Activated CD8-positive, alpha-beta T cell treated with anti-CD3 and anti-CD28 coated beads, Interleukin-2, amount 10 ng/mL, durations not matched to agents 7 days and 5 days (primary cell): ENCODE measurements at regions not wholly inside any gene's neighbourhood (a gene's known extent, or its start where the extent isn't known, plus 50 kb on each side); places are given as distances from the start of the nearest gene placed in this dataset.
"Not testable (repeated sequence)": the region's sequence is repeated elsewhere in the genome, so short reads cannot be mapped to it uniquely, and the experiment has no call there.

Experiments
- ATAC-seq: fragments of 150-1000 bp; cut with Tn5 transposase; one replicate; pipeline ENCODE4 v1.10.0; 2021; ENCODE audit warnings: moderate library complexity
- CTCF ChIA-PET: fragments of 350-600 bp; sonication (Branson Sonifier 250); formaldehyde crosslinking; loops from one replicate; lab custom pipeline; 2021; ENCODE audit warnings: antibody characterized with exemption; lab: Charles Lee
- POLR2A ChIA-PET: fragments of 350-600 bp; sonication (Branson Sonifier 250); formaldehyde crosslinking; loops from one replicate; lab custom pipeline; 2021; ENCODE audit warnings: antibody characterized with exemption; lab: Charles Lee
- DNase-seq: peaks from one replicate; pipeline ENCODE4 v3.0.0-alpha.2; 2020
- H3K27ac Mint-ChIP-seq: one replicate; pipeline ENCODE4 v1.8.0; 2021; ENCODE audit warnings: mild to moderate bottlenecking, mixed read lengths
- H3K27me3 Mint-ChIP-seq: one replicate; pipeline ENCODE4 v1.8.0; 2021; ENCODE audit warnings: low read depth, mixed read lengths
- H3K36me3 Mint-ChIP-seq: one replicate; pipeline ENCODE4 v1.8.0; 2021; ENCODE audit warnings: low read depth, mixed read lengths
- H3K4me1 Mint-ChIP-seq: one replicate; pipeline ENCODE4 v1.8.0; 2021; ENCODE audit warnings: low read depth, mixed read lengths
- H3K4me3 Mint-ChIP-seq: one replicate; pipeline ENCODE4 v1.8.0; 2021; ENCODE audit warnings: mild to moderate bottlenecking, mixed read lengths
- H3K9me3 Mint-ChIP-seq: one replicate; pipeline ENCODE4 v1.8.0; 2022; ENCODE audit warnings: mixed read lengths; ENCODE audit not compliant: insufficient read depth

GRCh38 chr11:27219487-27220039 lies 143.5 kb downstream of the CCDC34 start:
- ATAC-seq, H3K9me3 Mint-ChIP-seq, H3K36me3 Mint-ChIP-seq, H3K4me3 Mint-ChIP-seq, DNase-seq, H3K27ac Mint-ChIP-seq, POLR2A ChIA-PET, CTCF ChIA-PET, H3K4me1 Mint-ChIP-seq, H3K27me3 Mint-ChIP-seq: not testable (repeated sequence)

- CTCF ChIA-PET, result no interaction called here
- Mint-ChIP-seq H3K4me3 (no peak overlapping the region), H3K36me3 (no peaks in the 10 kb centered on the region), H3K27ac (no peak overlapping the region), H3K4me1 (no peaks in the 10 kb centered on the region), H3K27me3 (no peaks in the 10 kb centered on the region), H3K9me3 (no peaks in the 10 kb centered on the region)
- ATAC-seq, result no peak
- no peak for DNase-seq
- POLR2A ChIA-PET, result no interaction called here
These were observed 144.5 kb downstream of the CCDC34 start for GRCh38 chr11:27218421-27219038.

GRCh38 chr11:27217948-27218420 lies 145.0 kb downstream of the CCDC34 start:
- DNase-seq (no peak), ATAC-seq (no peak)
- no peaks in the 10 kb centered on the region for H3K36me3 Mint-ChIP-seq
- H3K27ac Mint-ChIP-seq, result no peak overlapping the region
- no peaks in the 10 kb centered on the region for H3K9me3 Mint-ChIP-seq
- ChIA-PET POLR2A (no interaction called here), CTCF (no interaction called here)
- H3K4me3 Mint-ChIP-seq, result no peak overlapping the region
- H3K4me1 Mint-ChIP-seq, result no peaks in the 10 kb centered on the region
- H3K27me3 Mint-ChIP-seq, result no peaks in the 10 kb centered on the region

- CTCF ChIA-PET, result no interaction called here
- DNase-seq, result no peak
- no peak overlapping the region for H3K27ac Mint-ChIP-seq
- POLR2A ChIA-PET, result no interaction called here
- no peaks in the 10 kb centered on the region for H3K36me3 Mint-ChIP-seq
- no peaks in the 10 kb centered on the region for H3K27me3 Mint-ChIP-seq
- H3K4me1 Mint-ChIP-seq, result no peaks in the 10 kb centered on the region
- ATAC-seq, result no peak
- no peak overlapping the region for H3K4me3 Mint-ChIP-seq
- H3K9me3 Mint-ChIP-seq, result no peaks in the 10 kb centered on the region
These were observed 145.5 kb downstream of the CCDC34 start for GRCh38 chr11:27217496-27217895.

GRCh38 chr11:27216270-27217149 lies 146.5 kb downstream of the CCDC34 start:
- no peaks in the 10 kb centered on the region for H3K27me3 Mint-ChIP-seq
- no peaks in the 10 kb centered on the region for H3K4me1 Mint-ChIP-seq
- DNase-seq, result no peak
- ChIA-PET POLR2A (no interaction called here), CTCF (no interaction called here)
- H3K36me3 Mint-ChIP-seq, result no peaks in the 10 kb centered on the region
- H3K9me3 Mint-ChIP-seq, result no peaks in the 10 kb centered on the region
- H3K27ac Mint-ChIP-seq, result no peak overlapping the region
- ATAC-seq, result no peak
- H3K4me3 Mint-ChIP-seq, result no peak overlapping the region

GRCh38 chr11:27215471-27216269 lies 147.3 kb downstream of the CCDC34 start:
- no peaks in the 10 kb centered on the region for H3K9me3 Mint-ChIP-seq
- POLR2A ChIA-PET, result no interaction called here
- no peaks in the 10 kb centered on the region for H3K27me3 Mint-ChIP-seq
- ATAC-seq, result no peak
- DNase-seq, result no peak
- H3K36me3 Mint-ChIP-seq, result no peaks in the 10 kb centered on the region
- no peak overlapping the region for H3K27ac Mint-ChIP-seq
- H3K4me3 Mint-ChIP-seq, result no peak overlapping the region
- no peaks in the 10 kb centered on the region for H3K4me1 Mint-ChIP-seq
- CTCF ChIA-PET, result interaction anchor here (0.7 kb wide), 1 partner anchor 29 kb away, joined by 3 read pairs; no protein-coding TSS in a partner anchor

DNA sequence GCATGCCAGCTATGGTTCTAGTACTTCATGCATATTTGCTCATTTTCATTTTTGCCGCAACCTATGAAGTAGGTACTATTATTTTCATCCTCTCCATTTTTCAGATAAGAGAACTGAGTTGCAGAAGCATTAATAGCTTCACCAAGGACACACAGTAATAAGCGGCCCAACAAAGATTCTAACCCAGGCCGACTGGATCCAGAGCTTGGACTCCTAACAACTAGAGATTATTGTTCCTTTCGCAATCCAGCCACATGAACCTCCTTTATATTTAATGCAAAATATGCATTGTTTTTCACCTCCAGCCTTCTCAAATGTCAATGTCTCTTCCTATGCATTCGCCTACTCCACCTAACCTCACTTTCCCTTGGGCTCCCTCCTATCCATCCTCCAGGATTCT lies 148.3 kb downstream of the CCDC34 start:
- ChIA-PET POLR2A (no interaction called here), CTCF (no interaction called here)

DNA sequence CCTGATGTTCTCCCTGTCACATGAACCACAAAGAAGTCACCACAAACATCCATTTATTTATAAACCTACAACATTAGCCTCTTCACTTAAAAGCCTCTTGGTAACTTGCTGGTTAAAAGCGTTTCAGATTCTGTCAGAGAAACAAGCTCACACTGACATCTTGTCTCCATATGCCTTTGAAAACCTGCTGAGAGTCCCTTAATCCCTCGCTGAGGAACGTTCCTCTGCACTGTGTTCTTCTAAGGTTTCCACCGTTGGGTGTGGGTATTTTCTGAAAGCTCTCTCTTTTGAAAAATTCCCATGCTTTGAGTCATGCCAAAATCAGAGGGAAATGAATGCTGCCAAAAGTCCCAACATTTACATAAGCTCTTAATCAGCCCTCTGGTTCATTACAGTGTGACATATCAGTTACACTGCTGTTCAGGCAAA lies 149.8 kb downstream of the CCDC34 start:
- Mint-ChIP-seq H3K27ac (no peak overlapping the region), H3K4me3 (no peak overlapping the region), H3K27me3 (no peaks in the 10 kb centered on the region), H3K9me3 (no peaks in the 10 kb centered on the region), H3K36me3 (no peaks in the 10 kb centered on the region), H3K4me1 (no peaks in the 10 kb centered on the region)
- DNase-seq (no peak), ATAC-seq (no peak)
- POLR2A ChIA-PET, result no interaction called here
- CTCF ChIA-PET, result no interaction called here

More for the DNA sequence above, 148.3 kb downstream of the CCDC34 start:
- Mint-ChIP-seq H3K4me1 (no peaks in the 10 kb centered on the region), H3K27ac (no peak overlapping the region), H3K9me3 (no peaks in the 10 kb centered on the region), H3K4me3 (no peak overlapping the region), H3K27me3 (no peaks in the 10 kb centered on the region), H3K36me3 (no peaks in the 10 kb centered on the region)
- ATAC-seq (no peak), DNase-seq (no peak)

DNA sequence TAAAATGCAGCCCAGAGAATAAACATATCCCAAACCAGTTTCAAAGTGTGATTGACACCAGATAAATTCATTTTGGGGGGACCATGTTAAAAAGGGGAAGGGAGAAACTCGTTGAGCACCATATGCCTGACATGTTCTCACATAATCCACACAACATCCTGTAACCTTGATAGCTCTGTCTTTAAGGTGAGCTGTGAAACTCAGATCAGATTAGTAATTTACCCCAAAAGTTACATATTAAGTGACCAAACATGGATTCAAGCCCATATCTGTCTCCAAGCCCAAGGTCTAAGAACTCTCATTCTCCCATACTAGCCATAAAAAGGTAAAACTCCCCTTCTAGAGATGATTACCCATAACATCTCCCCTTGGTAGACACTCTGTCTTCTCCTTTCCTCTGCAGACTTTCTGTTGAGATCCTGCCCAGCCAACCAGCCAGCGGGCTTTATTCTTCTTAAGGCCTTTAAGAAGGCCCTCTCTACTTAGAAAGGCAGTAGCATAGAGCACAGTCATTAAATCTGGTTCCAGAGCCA lies 150.7 kb downstream of the CCDC34 start:
- Mint-ChIP-seq H3K4me3 (no peak overlapping the region), H3K36me3 (no peaks in the 10 kb centered on the region), H3K27me3 (no peaks in the 10 kb centered on the region), H3K4me1 (no peaks in the 10 kb centered on the region), H3K27ac (no peak overlapping the region), H3K9me3 (no peaks in the 10 kb centered on the region)
- ATAC-seq (no peak), DNase-seq (no peak)
- ChIA-PET CTCF (no interaction called here), POLR2A (no interaction called here)

- H3K9me3 Mint-ChIP-seq, result no peaks in the 10 kb centered on the region
- H3K36me3 Mint-ChIP-seq, result no peaks in the 10 kb centered on the region
- H3K4me1 Mint-ChIP-seq, result no peaks in the 10 kb centered on the region
- H3K27ac Mint-ChIP-seq, result no peak overlapping the region
- DNase-seq (peak; percentile 22), ATAC-seq (no peak)
- ChIA-PET CTCF (interaction anchor here (0.7 to 1.0 kb wide), 2 partner anchors 184 to 274 kb away, joined by 3 read pairs; no protein-coding TSS in a partner anchor), POLR2A (no interaction called here)
- H3K4me3 Mint-ChIP-seq, result no peak overlapping the region
- no peaks in the 10 kb centered on the region for H3K27me3 Mint-ChIP-seq
These were observed 151.5 kb downstream of the CCDC34 start for GRCh38 chr11:27211370-27212127.

DNA sequence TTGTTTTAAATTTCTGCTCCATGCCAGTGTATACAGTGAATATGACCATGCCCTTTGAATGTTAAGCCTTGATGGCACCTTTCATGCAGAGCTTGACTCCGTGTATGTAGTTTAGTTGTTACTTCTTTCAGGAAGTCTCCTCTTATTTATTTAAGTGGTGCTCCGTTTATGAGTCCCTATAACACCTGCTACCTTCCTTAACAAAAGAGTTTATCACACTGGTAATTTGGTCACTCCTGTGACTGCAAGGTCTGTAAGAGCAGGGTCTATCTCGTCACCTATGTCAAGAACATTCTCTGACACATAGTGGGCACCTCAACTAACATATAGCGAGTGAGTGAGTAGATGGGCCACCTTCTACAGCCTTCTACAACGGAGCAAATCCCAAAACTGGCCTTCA lies 152.5 kb downstream of the CCDC34 start:
- Mint-ChIP-seq H3K4me3 (no peak overlapping the region), H3K4me1 (no peaks in the 10 kb centered on the region), H3K27me3 (no peaks in the 10 kb centered on the region), H3K27ac (no peak overlapping the region), H3K9me3 (no peaks in the 10 kb centered on the region), H3K36me3 (no peaks in the 10 kb centered on the region)
- ChIA-PET POLR2A (no interaction called here), CTCF (no interaction called here)
- no peak for DNase-seq
- no peak for ATAC-seq
